Stomach (tissue), 4 donors: ENCODE measurements at regions not wholly inside any gene's neighbourhood (a gene's known extent, or its start where the extent isn't known, plus 50 kb on each side); places are given as distances from the start of the nearest gene placed in this dataset.

Source experiments
- EP300 ChIP-seq: sonication (generic); formaldehyde crosslinking; IDR thresholded peaks from one replicate; pipeline ENCODE4 v1.6.1; 2017; ENCODE audit warnings: antibody characterized with exemption
- POLR2A ChIP-seq, 4 donors: fragments of 450-650 bp; IDR thresholded peaks; one replicate each; pipeline ENCODE4 v1.6.1; 2016; ENCODE audit warnings: antibody characterized with exemption in 4 of 4, control low read depth in 2 of 4, mild to moderate bottlenecking in 1 of 4, moderate library complexity in 1 of 4
- TF ChIP-seq, protein P1 (sequence below), 7 experiments: fragments of 450-650 bp in 4 of 7; fragments of 200-600 bp in 3 of 7; sonication (generic) in 3 of 7; IDR thresholded peaks; one replicate each; pipeline ENCODE4 v1.5.1; 2016 to 2019; ENCODE audit warnings: antibody characterized with exemption in 7 of 7, control low read depth in 2 of 7, mild to moderate bottlenecking in 1 of 7

DNA sequence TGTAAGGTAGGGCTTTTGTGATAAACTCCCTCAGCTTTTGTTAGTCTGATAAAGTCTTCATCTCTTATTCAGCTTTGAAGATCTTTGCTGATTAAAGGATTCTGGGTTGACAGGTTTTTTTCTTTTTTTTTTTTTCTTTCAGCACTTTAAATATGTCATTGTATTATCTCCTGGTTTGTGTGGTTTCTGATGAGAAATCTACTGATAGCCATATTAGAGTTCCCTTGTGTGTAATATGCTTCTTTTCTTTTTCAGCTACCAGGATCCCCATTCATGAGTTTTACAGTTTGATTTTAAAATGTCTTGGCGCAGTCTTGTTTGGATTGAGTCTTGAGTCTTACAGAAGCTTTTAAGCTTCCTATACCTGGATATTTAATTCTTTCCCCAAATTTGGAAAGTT lies 504.5 kb downstream of the TLL1 start:
- TF ChIP-seq EP300: no peak
- TF ChIP-seq, protein P1, sequence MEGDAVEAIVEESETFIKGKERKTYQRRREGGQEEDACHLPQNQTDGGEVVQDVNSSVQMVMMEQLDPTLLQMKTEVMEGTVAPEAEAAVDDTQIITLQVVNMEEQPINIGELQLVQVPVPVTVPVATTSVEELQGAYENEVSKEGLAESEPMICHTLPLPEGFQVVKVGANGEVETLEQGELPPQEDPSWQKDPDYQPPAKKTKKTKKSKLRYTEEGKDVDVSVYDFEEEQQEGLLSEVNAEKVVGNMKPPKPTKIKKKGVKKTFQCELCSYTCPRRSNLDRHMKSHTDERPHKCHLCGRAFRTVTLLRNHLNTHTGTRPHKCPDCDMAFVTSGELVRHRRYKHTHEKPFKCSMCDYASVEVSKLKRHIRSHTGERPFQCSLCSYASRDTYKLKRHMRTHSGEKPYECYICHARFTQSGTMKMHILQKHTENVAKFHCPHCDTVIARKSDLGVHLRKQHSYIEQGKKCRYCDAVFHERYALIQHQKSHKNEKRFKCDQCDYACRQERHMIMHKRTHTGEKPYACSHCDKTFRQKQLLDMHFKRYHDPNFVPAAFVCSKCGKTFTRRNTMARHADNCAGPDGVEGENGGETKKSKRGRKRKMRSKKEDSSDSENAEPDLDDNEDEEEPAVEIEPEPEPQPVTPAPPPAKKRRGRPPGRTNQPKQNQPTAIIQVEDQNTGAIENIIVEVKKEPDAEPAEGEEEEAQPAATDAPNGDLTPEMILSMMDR (IDR thresholded peaks at IDR 0.05): no peak
- TF ChIP-seq POLR2A (IDR thresholded peaks at IDR 0.05): no peak
